Neural cell (in vitro differentiated cells): ENCODE measurements at regions not wholly inside any gene's neighbourhood (a gene's known extent, or its start where the extent isn't known, plus 50 kb on each side); places are given as distances from the start of the nearest gene placed in this dataset.

ENCODE experiments used
- H2AFZ ChIP-seq: fragments of 200-600, 300-800 bp; sonication (generic), shearing (Covaris generic); 2 replicates; pipeline ENCODE4 v1.6.0; 2014; ENCODE audit warnings: low read depth, mild to moderate bottlenecking, antibody characterized with exemption, low read length, moderate library complexity
- H3F3A ChIP-seq: fragments of 200-600 bp; shearing (Covaris generic); 2 replicates; pipeline ENCODE4 v1.6.1; 2016; ENCODE audit warnings: mild to moderate bottlenecking, moderate library complexity, mixed read lengths, antibody characterized with exemption, low read length; ENCODE audit not compliant: insufficient read depth, poor library complexity, severe bottlenecking
- H3K27ac ChIP-seq: fragments of 200-600, 300-800 bp; sonication (generic), shearing (Covaris generic); 2 replicates; pipeline ENCODE4 v1.5.1; 2014; ENCODE audit warnings: mild to moderate bottlenecking, low read length, moderate library complexity
- H3K27me3 ChIP-seq: fragments of 300-800, 200-600 bp; sonication (generic), shearing (Covaris generic); 2 replicates; pipeline ENCODE4 v1.6.0; 2014; ENCODE audit warnings: mild to moderate bottlenecking, low read depth, low read length, moderate library complexity; ENCODE audit not compliant: insufficient read depth
- H3K36me3 ChIP-seq: fragments of 300-800, 200-600 bp; sonication (generic), shearing (Covaris generic); 2 replicates; pipeline ENCODE4 v1.5.1; 2014; ENCODE audit warnings: mild to moderate bottlenecking, antibody characterized with exemption, low read length, moderate library complexity; ENCODE audit not compliant: insufficient read depth
- H3K4me2 ChIP-seq: fragments of 300-800, 200-600 bp; sonication (generic), shearing (Covaris generic); 2 replicates; pipeline ENCODE4 v1.6.0; 2014; ENCODE audit warnings: mild to moderate bottlenecking, low read length
- H3K4me3 ChIP-seq: fragments of 300-800, 200-600 bp; sonication (generic), shearing (Covaris generic); 2 replicates; pipeline ENCODE4 v1.5.1; 2014; ENCODE audit warnings: mild to moderate bottlenecking, low read length, moderate library complexity
- H3K79me2 ChIP-seq: fragments of 200-600 bp; shearing (Covaris generic); replicated peaks from 2 replicates; pipeline ENCODE4 v1.6.0; 2014; ENCODE audit warnings: mild to moderate bottlenecking, low read length, moderate library complexity; ENCODE audit not compliant: insufficient read depth
- H3K9ac ChIP-seq: fragments of 300-800, 200-600 bp; sonication (generic), shearing (Covaris generic); 2 replicates; pipeline ENCODE4 v1.6.1; 2016; ENCODE audit warnings: mild to moderate bottlenecking, low read length, mixed read lengths
- H3K9me2 ChIP-seq: fragments of 200-600 bp; shearing (Covaris generic); 2 replicates; pipeline ENCODE4 v1.6.1; 2016; ENCODE audit warnings: mild to moderate bottlenecking, low read length, mixed read lengths; ENCODE audit not compliant: insufficient read depth
- H3K9me3 ChIP-seq: fragments of 200-600, 300-800 bp; sonication (generic), shearing (Covaris generic); 2 replicates; pipeline ENCODE4 v1.6.1; 2016; ENCODE audit warnings: mild to moderate bottlenecking, mixed run types, low read length, moderate library complexity, mixed read lengths
- H4K20me1 ChIP-seq: fragments of 200-600 bp; shearing (Covaris generic); 2 replicates; pipeline ENCODE4 v1.6.1; 2016; ENCODE audit warnings: mild to moderate bottlenecking, mixed run types; ENCODE audit not compliant: insufficient read depth
- CTCF ChIP-seq: fragments of 450-650 bp; IDR thresholded peaks from 2 replicates; pipeline ENCODE4 v1.5.1; 2014; ENCODE audit warnings: antibody characterized with exemption, mild to moderate bottlenecking, moderate library complexity; ENCODE audit not compliant: poor library complexity, severe bottlenecking
- EP300 ChIP-seq: fragments of 450-650 bp; conservative IDR thresholded peaks from 2 replicates; pipeline ENCODE4 v1.6.1; 2014; ENCODE audit warnings: antibody characterized with exemption, mild to moderate bottlenecking, moderate library complexity; ENCODE audit not compliant: poor library complexity, severe bottlenecking
- EZH2 ChIP-seq: fragments of 200-600, 300-800 bp; shearing (Covaris generic), sonication (generic); IDR thresholded peaks from 2 replicates; pipeline ENCODE4 v1.6.1; 2014; ENCODE audit warnings: antibody characterized with exemption, low read length, borderline replicate concordance, mild to moderate bottlenecking; ENCODE audit not compliant: insufficient read depth, poor library complexity, severe bottlenecking
- MXI1 ChIP-seq: fragments of 450-650 bp; conservative IDR thresholded peaks from 2 replicates; pipeline ENCODE4 v1.6.1; 2014; ENCODE audit warnings: antibody characterized with exemption, mild to moderate bottlenecking; ENCODE audit not compliant: poor library complexity, severe bottlenecking
- POLR2AphosphoS5 ChIP-seq: IDR thresholded peaks from 2 replicates; pipeline ENCODE4 v1.6.1; 2012
- RAD21 ChIP-seq: fragments of 450-650 bp; conservative IDR thresholded peaks from 2 replicates; pipeline ENCODE4 v1.6.1; 2014; ENCODE audit warnings: antibody characterized with exemption, mild to moderate bottlenecking, moderate library complexity
- SMC3 ChIP-seq: fragments of 450-650 bp; conservative IDR thresholded peaks from 2 replicates; pipeline ENCODE4 v1.6.1; 2014; ENCODE audit warnings: antibody characterized with exemption, mild to moderate bottlenecking, moderate library complexity; ENCODE audit not compliant: poor library complexity
- TAF1 ChIP-seq: IDR thresholded peaks from 2 replicates; pipeline ENCODE4 v1.6.1; 2012; ENCODE audit warnings: low read depth
- TF ChIP-seq, protein P1 (sequence below): IDR thresholded peaks from 2 replicates; pipeline ENCODE4 v1.6.1; 2012; ENCODE audit warnings: borderline replicate concordance

- no peak for TF ChIP-seq TAF1
- TF ChIP-seq SMC3: no peak
- TF ChIP-seq, protein P1, sequence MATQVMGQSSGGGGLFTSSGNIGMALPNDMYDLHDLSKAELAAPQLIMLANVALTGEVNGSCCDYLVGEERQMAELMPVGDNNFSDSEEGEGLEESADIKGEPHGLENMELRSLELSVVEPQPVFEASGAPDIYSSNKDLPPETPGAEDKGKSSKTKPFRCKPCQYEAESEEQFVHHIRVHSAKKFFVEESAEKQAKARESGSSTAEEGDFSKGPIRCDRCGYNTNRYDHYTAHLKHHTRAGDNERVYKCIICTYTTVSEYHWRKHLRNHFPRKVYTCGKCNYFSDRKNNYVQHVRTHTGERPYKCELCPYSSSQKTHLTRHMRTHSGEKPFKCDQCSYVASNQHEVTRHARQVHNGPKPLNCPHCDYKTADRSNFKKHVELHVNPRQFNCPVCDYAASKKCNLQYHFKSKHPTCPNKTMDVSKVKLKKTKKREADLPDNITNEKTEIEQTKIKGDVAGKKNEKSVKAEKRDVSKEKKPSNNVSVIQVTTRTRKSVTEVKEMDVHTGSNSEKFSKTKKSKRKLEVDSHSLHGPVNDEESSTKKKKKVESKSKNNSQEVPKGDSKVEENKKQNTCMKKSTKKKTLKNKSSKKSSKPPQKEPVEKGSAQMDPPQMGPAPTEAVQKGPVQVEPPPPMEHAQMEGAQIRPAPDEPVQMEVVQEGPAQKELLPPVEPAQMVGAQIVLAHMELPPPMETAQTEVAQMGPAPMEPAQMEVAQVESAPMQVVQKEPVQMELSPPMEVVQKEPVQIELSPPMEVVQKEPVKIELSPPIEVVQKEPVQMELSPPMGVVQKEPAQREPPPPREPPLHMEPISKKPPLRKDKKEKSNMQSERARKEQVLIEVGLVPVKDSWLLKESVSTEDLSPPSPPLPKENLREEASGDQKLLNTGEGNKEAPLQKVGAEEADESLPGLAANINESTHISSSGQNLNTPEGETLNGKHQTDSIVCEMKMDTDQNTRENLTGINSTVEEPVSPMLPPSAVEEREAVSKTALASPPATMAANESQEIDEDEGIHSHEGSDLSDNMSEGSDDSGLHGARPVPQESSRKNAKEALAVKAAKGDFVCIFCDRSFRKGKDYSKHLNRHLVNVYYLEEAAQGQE: no peak
- no peak for TF ChIP-seq EP300
- TF ChIP-seq POLR2AphosphoS5: no peak
- TF ChIP-seq EZH2: no peak
- TF ChIP-seq MXI1: no peak
- TF ChIP-seq CTCF: no peak
- no peak for TF ChIP-seq RAD21
- Histone ChIP-seq H3K4me2 (no peak overlapping the region), H4K20me1 (no peaks in the 10 kb centered on the region), H3K4me3 (no peak overlapping the region), H3K9me3 (no peaks in the 10 kb centered on the region), H3K9ac (no peak overlapping the region), H3K79me2 (no peaks in the 10 kb centered on the region), H2AFZ (no peak overlapping the region), H3F3A (no peaks in the 10 kb centered on the region), H3K36me3 (no peaks in the 10 kb centered on the region), H3K9me2 (no peaks in the 10 kb centered on the region), H3K27me3 (no peaks in the 10 kb centered on the region), H3K27ac (no peak overlapping the region)
These were observed 1210.4 kb upstream of the ACVR2A start for GRCh38 chr2:146634230-146635097.

GRCh38 chr2:146633159-146633558, 1211.7 kb upstream of the ACVR2A start:
- Histone ChIP-seq H3K79me2 (no peaks in the 10 kb centered on the region), H2AFZ (no peak overlapping the region), H3K27me3 (no peaks in the 10 kb centered on the region), H3K9ac (no peak overlapping the region), H3K36me3 (no peaks in the 10 kb centered on the region), H3K4me3 (no peak overlapping the region), H3K27ac (no peak overlapping the region), H3K4me2 (no peak overlapping the region), H3K9me2 (no peaks in the 10 kb centered on the region), H3K9me3 (no peaks in the 10 kb centered on the region), H3F3A (no peaks in the 10 kb centered on the region), H4K20me1 (no peaks in the 10 kb centered on the region)
- no peak for TF ChIP-seq MXI1
- TF ChIP-seq, protein P1: no peak
- TF ChIP-seq CTCF: no peak
- TF ChIP-seq EP300: no peak
- TF ChIP-seq TAF1: no peak
- no peak for TF ChIP-seq SMC3
- TF ChIP-seq POLR2AphosphoS5: no peak
- no peak for TF ChIP-seq EZH2
- no peak for TF ChIP-seq RAD21
